Endothelial cell of umbilical vein (primary cell): ENCODE measurements at regions not wholly inside any gene's neighbourhood (a gene's known extent, or its start where the extent isn't known, plus 50 kb on each side); places are given as distances from the start of the nearest gene placed in this dataset.

Experiments
- BruUV-seq: library from RNA; stranded (reverse); fragments of 400-500 nt; replicated peaks from 2 replicates; lab custom pipeline; 2021; lab: Mats Ljungman, UMichigan
- CTCF ChIA-PET: fragments of 300-600, 350-600 bp; sonication (Branson Sonifier 250); formaldehyde crosslinking; loops from one replicate; lab custom pipeline; 2021; ENCODE audit warnings: antibody characterized with exemption, inconsistent platforms; lab: Charles Lee
- POLR2A ChIA-PET: fragments of 300-600, 350-600 bp; sonication (Branson Sonifier 250); formaldehyde crosslinking; loops from one replicate; lab custom pipeline; 2021; ENCODE audit warnings: antibody characterized with exemption, inconsistent platforms; lab: Charles Lee
- DNase-seq: peaks from one replicate; pipeline ENCODE4 v3.0.0-alpha.2; 2011; ENCODE audit warnings: low read depth, low spot score
- FAIRE-seq: peaks from 2 replicates; lab custom pipeline; 2011; peaks lifted over from hg19 to GRCh38; lab: Jason Lieb, UNC
- H2AFZ ChIP-seq: 2 replicates; pipeline ENCODE4 v1.6.0; 2012; ENCODE audit warnings: low read depth, low read length, control low read depth, inconsistent platforms
- H3K27ac ChIP-seq: 2 replicates; pipeline ENCODE4 v1.5.1; 2011; ENCODE audit warnings: low read depth, mild to moderate bottlenecking, control low read depth, low read length, moderate library complexity; ENCODE audit not compliant: insufficient read depth
- H3K27me3 ChIP-seq, 2 experiments: 2 replicates each; pipeline versions ENCODE4 v1.6.0 to v1.6.1; 2011; ENCODE audit warnings: low read length in 2 of 2, mixed read lengths in 1 of 2; ENCODE audit not compliant: control insufficient read depth in 2 of 2, insufficient read depth in 2 of 2
- H3K36me3 ChIP-seq, 2 experiments: 2 replicates in 1 of 2; 3 replicates in 1 of 2; pipeline ENCODE4 v1.5.1; 2011; ENCODE audit warnings: low read length in 2 of 2, mild to moderate bottlenecking in 1 of 2, moderate library complexity in 1 of 2; ENCODE audit not compliant: control insufficient read depth in 2 of 2, insufficient read depth in 2 of 2; ENCODE audit errors: extremely low read depth in 1 of 2
- H3K4me1 ChIP-seq: 3 replicates; pipeline ENCODE4 v1.5.1; 2011; ENCODE audit warnings: mild to moderate bottlenecking, low read length; ENCODE audit not compliant: control insufficient read depth, insufficient read depth; ENCODE audit errors: extremely low read depth
- H3K4me2 ChIP-seq: 2 replicates; pipeline ENCODE4 v1.6.1; 2011; ENCODE audit warnings: low read length, control low read depth, mixed read lengths; ENCODE audit not compliant: insufficient read depth
- H3K4me3 ChIP-seq, 3 experiments: fragments of 200-600 bp in 1 of 3; sonication (generic), shearing (Covaris generic) in 1 of 3; replicated peaks in 1 of 3; 2 replicates each; pipeline ENCODE4 v1.5.1; 2011 to 2016; ENCODE audit warnings: control low read depth in 3 of 3, low read length in 3 of 3, mild to moderate bottlenecking in 2 of 3, inconsistent platforms in 1 of 3, low read depth in 1 of 3, moderate library complexity in 1 of 3; ENCODE audit not compliant: insufficient read depth in 1 of 3
- H3K79me2 ChIP-seq: 2 replicates; pipeline ENCODE4 v1.6.0; 2012; ENCODE audit warnings: low read length, inconsistent platforms; ENCODE audit not compliant: control insufficient read depth, insufficient read depth
- H3K9ac ChIP-seq: replicated peaks from 2 replicates; pipeline ENCODE3; 2011; ENCODE audit warnings: low read length, control low read depth; ENCODE audit not compliant: insufficient read depth; ENCODE audit errors: extremely low read depth
- H3K9me1 ChIP-seq: replicated peaks from 3 replicates; pipeline ENCODE4 v1.6.0; 2011; ENCODE audit warnings: mild to moderate bottlenecking, low read length; ENCODE audit not compliant: control insufficient read depth, insufficient read depth; ENCODE audit errors: extremely low read depth
- H3K9me3 ChIP-seq: replicated peaks from 2 replicates; pipeline ENCODE4 v1.5.1; 2012; ENCODE audit warnings: low read length, inconsistent platforms; ENCODE audit not compliant: control insufficient read depth, insufficient read depth
- H4K20me1 ChIP-seq: replicated peaks from 2 replicates; pipeline ENCODE3; 2011; ENCODE audit warnings: mild to moderate bottlenecking, low read length; ENCODE audit not compliant: control insufficient read depth, insufficient read depth; ENCODE audit errors: extremely low read depth
- CTCF ChIP-seq, 2 donors: IDR thresholded peaks; 1 replicate in 1 of 2; 2 replicates in 1 of 2; pipeline ENCODE4 v1.5.1; 2011; ENCODE audit warnings: low read length in 2 of 2, mild to moderate bottlenecking in 2 of 2, moderate library complexity in 2 of 2, control low read depth in 1 of 2, inconsistent platforms in 1 of 2, low read depth in 1 of 2; ENCODE audit not compliant: insufficient read depth in 1 of 2; ENCODE audit errors: extremely low read depth in 1 of 2
- EZH2 ChIP-seq: IDR thresholded peaks from 2 replicates; pipeline ENCODE4 v1.6.1; 2012; ENCODE audit warnings: borderline replicate concordance, low read depth, mild to moderate bottlenecking, moderate library complexity, low read length, inconsistent platforms; ENCODE audit not compliant: severe bottlenecking
- FOS ChIP-seq: IDR thresholded peaks from 2 replicates; pipeline ENCODE4 v1.6.1; 2011; ENCODE audit warnings: mild to moderate bottlenecking, low read length, moderate library complexity, borderline replicate concordance; ENCODE audit not compliant: insufficient read depth
- GATA2 ChIP-seq: IDR thresholded peaks from 2 replicates; pipeline ENCODE4 v1.7.0; 2011; ENCODE audit warnings: low read depth, mild to moderate bottlenecking, moderate library complexity, mixed read lengths, low read length; ENCODE audit not compliant: insufficient read length, insufficient read depth
- JUN ChIP-seq: IDR thresholded peaks from 2 replicates; pipeline ENCODE4 v1.6.1; 2011; ENCODE audit warnings: borderline replicate concordance, low read depth; ENCODE audit not compliant: insufficient read length, insufficient read depth
- MAX ChIP-seq: IDR thresholded peaks from 2 replicates; pipeline ENCODE4 v1.6.1; 2011; ENCODE audit not compliant: insufficient read depth, insufficient read length
- MYC ChIP-seq: IDR thresholded peaks from one replicate; pipeline ENCODE4 v1.6.1; 2011; ENCODE audit warnings: mild to moderate bottlenecking, low read depth, low read length
- POLR2A ChIP-seq: IDR thresholded peaks from 2 replicates; pipeline ENCODE4 v1.6.1; 2012; ENCODE audit warnings: low read depth, mild to moderate bottlenecking, control low read depth, low read length
- POLR2AphosphoS5 ChIP-seq: IDR thresholded peaks from 2 replicates; pipeline ENCODE4 v1.6.1; 2012; ENCODE audit warnings: low read depth, mild to moderate bottlenecking, control low read depth, low read length, moderate library complexity; ENCODE audit not compliant: insufficient read depth
- dilution Hi-C: fragments of 300-500 bp; cut with MboI; formaldehyde crosslinking; loops from one replicate; pipeline ENCODE4 v1.15.0; 2019; ENCODE audit warnings: low sequenced_read_pairs; ENCODE audit not compliant: extremely low pct_ligation_motif_present
- intact Hi-C: fragments of 100-400 bp; cut with micrococcal nuclease; formaldehyde crosslinking; loops from one replicate; pipeline ENCODE4 v1.10.0; 2022

DNA sequence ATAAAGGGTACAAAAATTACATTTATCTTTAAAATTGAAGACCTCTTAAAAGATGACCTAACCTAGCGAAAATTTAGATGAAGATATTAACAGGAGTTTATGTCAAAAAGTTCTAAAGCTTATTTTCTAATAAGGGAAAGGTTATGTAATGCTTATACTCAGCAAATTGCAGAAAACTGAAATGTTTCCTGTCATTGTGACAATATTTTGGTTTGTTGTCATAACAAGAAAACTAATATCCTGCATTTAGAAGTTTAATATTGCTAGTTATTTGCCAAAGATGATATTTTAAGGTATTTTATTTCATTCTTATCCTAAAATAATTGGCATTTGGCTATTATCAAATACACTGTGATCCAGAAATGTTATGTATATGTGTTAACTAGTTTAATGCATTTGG lies 294.5 kb downstream of the C3orf38 start:
- no peaks in the 10 kb centered on the region for H3K27me3 ChIP-seq
- H3K27ac ChIP-seq, result no peak overlapping the region
- dilution Hi-C loops, result no loop called here
- no peaks in the 10 kb centered on the region for H3K79me2 ChIP-seq
- DNase-seq (no peak), FAIRE-seq (no peak)
- TF ChIP-seq MAX, result no peak
- no peak for TF ChIP-seq EZH2
- TF ChIP-seq POLR2AphosphoS5, result no peak
- no peak for TF ChIP-seq FOS
- no peak for TF ChIP-seq CTCF (IDR thresholded peaks at IDR 0.05; ENCODE audit: extremely low read depth in 1 of 2, insufficient read depth in 1 of 2, low read depth in 1 of 2, low read length in 2 of 2)
- no peak for TF ChIP-seq GATA2
- TF ChIP-seq JUN, result no peak
- no peak for TF ChIP-seq POLR2A
- TF ChIP-seq MYC, result no peak
- H3K9ac ChIP-seq, result no peak overlapping the region
- no peaks in the 10 kb centered on the region for H3K9me3 ChIP-seq
- ChIA-PET POLR2A (no interaction called here), CTCF (no interaction called here)
- H3K36me3 ChIP-seq, result no peaks in the 10 kb centered on the region
- no peaks in the 10 kb centered on the region for H3K4me1 ChIP-seq
- H3K9me1 ChIP-seq, result no peaks in the 10 kb centered on the region
- no TSS peak for BruUV-seq
- H3K4me2 ChIP-seq, result no peak overlapping the region
- intact Hi-C loops, result no loop called here
- no peaks in the 10 kb centered on the region for H4K20me1 ChIP-seq
- H3K4me3 ChIP-seq, result no peak overlapping the region
- no peak overlapping the region for H2AFZ ChIP-seq
